ENCODE measurements at regions not wholly inside any gene's neighbourhood (a gene's known extent, or its start where the extent isn't known, plus 50 kb on each side); places are given as distances from the start of the nearest gene placed in this dataset.

DNA sequence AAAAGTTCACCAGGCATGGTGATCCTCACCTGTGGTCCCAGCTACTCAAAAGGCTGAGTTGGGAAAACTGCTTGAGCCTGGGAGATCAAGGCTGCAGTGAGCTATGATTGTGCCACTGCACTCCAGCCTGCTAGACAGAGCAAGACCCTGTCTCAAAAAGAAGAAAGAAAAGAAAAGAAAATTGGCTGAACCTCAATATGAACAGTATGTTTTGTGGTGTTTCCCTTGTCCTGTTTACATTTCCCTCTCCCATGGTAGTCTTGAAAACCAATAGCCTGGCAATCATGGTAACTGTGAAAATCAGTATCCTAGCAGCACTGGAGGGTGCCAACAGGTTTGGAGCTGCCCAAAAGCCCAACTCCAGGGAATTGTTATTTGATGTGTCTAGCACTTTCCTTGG lies 174.1 kb upstream of the NR4A3 start:
- TF ChIP-seq, protein P1, sequence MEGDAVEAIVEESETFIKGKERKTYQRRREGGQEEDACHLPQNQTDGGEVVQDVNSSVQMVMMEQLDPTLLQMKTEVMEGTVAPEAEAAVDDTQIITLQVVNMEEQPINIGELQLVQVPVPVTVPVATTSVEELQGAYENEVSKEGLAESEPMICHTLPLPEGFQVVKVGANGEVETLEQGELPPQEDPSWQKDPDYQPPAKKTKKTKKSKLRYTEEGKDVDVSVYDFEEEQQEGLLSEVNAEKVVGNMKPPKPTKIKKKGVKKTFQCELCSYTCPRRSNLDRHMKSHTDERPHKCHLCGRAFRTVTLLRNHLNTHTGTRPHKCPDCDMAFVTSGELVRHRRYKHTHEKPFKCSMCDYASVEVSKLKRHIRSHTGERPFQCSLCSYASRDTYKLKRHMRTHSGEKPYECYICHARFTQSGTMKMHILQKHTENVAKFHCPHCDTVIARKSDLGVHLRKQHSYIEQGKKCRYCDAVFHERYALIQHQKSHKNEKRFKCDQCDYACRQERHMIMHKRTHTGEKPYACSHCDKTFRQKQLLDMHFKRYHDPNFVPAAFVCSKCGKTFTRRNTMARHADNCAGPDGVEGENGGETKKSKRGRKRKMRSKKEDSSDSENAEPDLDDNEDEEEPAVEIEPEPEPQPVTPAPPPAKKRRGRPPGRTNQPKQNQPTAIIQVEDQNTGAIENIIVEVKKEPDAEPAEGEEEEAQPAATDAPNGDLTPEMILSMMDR (IDR thresholded peaks at IDR 0.05; ENCODE audit: low read length) = no peak
- no peak for TF ChIP-seq EZH2 (IDR thresholded peaks at IDR 0.05; ENCODE audit: borderline replicate concordance, low read length)
